H9 (cell line): ENCODE measurements at regions not wholly inside any gene's neighbourhood (a gene's known extent, or its start where the extent isn't known, plus 50 kb on each side); places are given as distances from the start of the nearest gene placed in this dataset.

Experiments used
- DNase-seq: peaks from one replicate; pipeline ENCODE4 v3.0.0-alpha.2; 2017
- H2AFZ ChIP-seq: one replicate; pipeline ENCODE4 v1.6.1; 2013; ENCODE audit warnings: mild to moderate bottlenecking, low read length, control low read depth, moderate library complexity
- H2AK5ac ChIP-seq: 2 replicates; pipeline ENCODE4 v1.6.1; 2013; ENCODE audit warnings: low read length, control low read depth, mixed read lengths; ENCODE audit not compliant: insufficient read length
- H2BK120ac ChIP-seq: one replicate; pipeline ENCODE4 v1.6.1; 2013; ENCODE audit warnings: low read depth, mild to moderate bottlenecking, low read length, control low read depth, inconsistent platforms; ENCODE audit not compliant: poor library complexity, severe bottlenecking
- H2BK12ac ChIP-seq: 2 replicates; pipeline ENCODE4 v1.6.1; 2013; ENCODE audit warnings: low read length, control low read depth, mixed read lengths, low read depth; ENCODE audit not compliant: insufficient read length
- H2BK15ac ChIP-seq: 2 replicates; pipeline ENCODE4 v1.6.1; 2013; ENCODE audit warnings: low read depth, low read length, control low read depth
- H2BK20ac ChIP-seq: one replicate; pipeline ENCODE4 v1.6.1; 2013; ENCODE audit warnings: low read depth, mild to moderate bottlenecking, low read length, control low read depth, inconsistent platforms; ENCODE audit not compliant: poor library complexity, severe bottlenecking
- H2BK5ac ChIP-seq: 2 replicates; pipeline ENCODE4 v1.6.1; 2013; ENCODE audit warnings: low read length, control low read depth, mixed read lengths; ENCODE audit not compliant: insufficient read length
- H3K14ac ChIP-seq: 2 replicates; pipeline ENCODE4 v1.6.1; 2013; ENCODE audit warnings: low read length, control low read depth; ENCODE audit not compliant: insufficient read depth
- H3K18ac ChIP-seq: 2 replicates; pipeline ENCODE4 v1.6.1; 2013; ENCODE audit warnings: low read depth, mild to moderate bottlenecking, mixed read lengths, low read length, control low read depth; ENCODE audit not compliant: insufficient read length
- H3K23ac ChIP-seq: 2 replicates; pipeline ENCODE4 v1.6.1; 2013; ENCODE audit warnings: low read length, control low read depth, mixed read lengths, low read depth; ENCODE audit not compliant: insufficient read length
- H3K23me2 ChIP-seq: 2 replicates; pipeline ENCODE4 v1.6.1; 2013; ENCODE audit warnings: low read depth, mild to moderate bottlenecking, mixed read lengths, low read length, control low read depth; ENCODE audit not compliant: insufficient read length, poor library complexity, severe bottlenecking
- H3K27ac ChIP-seq: 2 replicates; pipeline ENCODE4 v1.5.1; 2013; ENCODE audit warnings: low read length, control low read depth, mixed read lengths, low read depth; ENCODE audit not compliant: insufficient read length
- H3K27me3 ChIP-seq: 2 replicates; pipeline ENCODE4 v1.6.1; 2013; ENCODE audit warnings: low read length, control low read depth, inconsistent platforms; ENCODE audit not compliant: insufficient read depth
- H3K4ac ChIP-seq: 2 replicates; pipeline ENCODE4 v1.6.1; 2013; ENCODE audit warnings: low read depth, mild to moderate bottlenecking, control low read depth, inconsistent platforms, low read length, moderate library complexity
- H3K4me1 ChIP-seq: 2 replicates; pipeline ENCODE4 v1.6.1; 2013; ENCODE audit warnings: low read length, control low read depth, inconsistent platforms; ENCODE audit not compliant: insufficient read depth
- H3K4me2 ChIP-seq: 2 replicates; pipeline ENCODE4 v1.6.1; 2013; ENCODE audit warnings: low read length, control low read depth, mixed read lengths; ENCODE audit not compliant: insufficient read length, insufficient read depth
- H3K56ac ChIP-seq: 2 replicates; pipeline ENCODE4 v1.6.1; 2013; ENCODE audit warnings: low read depth, mild to moderate bottlenecking, mixed read lengths, low read length, control low read depth; ENCODE audit not compliant: insufficient read length
- H3K79me1 ChIP-seq: 2 replicates; pipeline ENCODE4 v1.6.1; 2013; ENCODE audit warnings: low read depth, mild to moderate bottlenecking, moderate library complexity, low read length, control low read depth, inconsistent platforms; ENCODE audit not compliant: insufficient read depth, poor library complexity, severe bottlenecking
- H3K79me2 ChIP-seq: 2 replicates; pipeline ENCODE4 v1.6.1; 2013; ENCODE audit warnings: low read length, control low read depth, inconsistent platforms; ENCODE audit not compliant: insufficient read depth
- H3K9ac ChIP-seq: 2 replicates; pipeline ENCODE4 v1.6.1; 2013; ENCODE audit warnings: low read length, control low read depth, mixed read lengths; ENCODE audit not compliant: insufficient read length; ENCODE audit errors: extremely low read depth
- H3K9me3 ChIP-seq: one replicate; pipeline ENCODE4 v1.6.1; 2013; ENCODE audit warnings: low read depth, low read length, inconsistent platforms; ENCODE audit not compliant: control insufficient read depth
- H3T11ph ChIP-seq: one replicate; pipeline ENCODE4 v1.6.1; 2013; ENCODE audit warnings: mild to moderate bottlenecking, low read length, control low read depth, inconsistent platforms
- H4K20me1 ChIP-seq: one replicate; pipeline ENCODE4 v1.6.1; 2013; ENCODE audit not compliant: control insufficient read depth, insufficient read length, insufficient read depth
- H4K5ac ChIP-seq: 2 replicates; pipeline ENCODE4 v1.6.1; 2013; ENCODE audit warnings: low read depth, mild to moderate bottlenecking, mixed read lengths, low read length, control low read depth; ENCODE audit not compliant: insufficient read length
- H4K8ac ChIP-seq: replicated peaks from 2 replicates; pipeline ENCODE4 v1.6.1; 2013; ENCODE audit warnings: low read length, control low read depth, mixed read lengths, low read depth; ENCODE audit not compliant: insufficient read length
- H4K91ac ChIP-seq: 2 replicates; pipeline ENCODE4 v1.6.1; 2013; ENCODE audit warnings: low read depth, mild to moderate bottlenecking, moderate library complexity, mixed read lengths, low read length, control low read depth; ENCODE audit not compliant: insufficient read length
- H3K27ac Mint-ChIP-seq, 3 experiments: 2 replicates in 2 of 3; 3 replicates in 1 of 3; pipeline ENCODE4 v1.8.0; 2020 to 2021; ENCODE audit warnings: mixed read lengths in 3 of 3, mild to moderate bottlenecking in 1 of 3, moderate library complexity in 1 of 3
- H3K27me3 Mint-ChIP-seq: 2 replicates; pipeline ENCODE4 v1.8.0; 2021; ENCODE audit warnings: low read depth, mild to moderate bottlenecking, moderate library complexity, mixed read lengths
- H3K36me3 Mint-ChIP-seq, 3 experiments: 2 replicates in 2 of 3; 3 replicates in 1 of 3; pipeline ENCODE4 v1.8.0; 2020 to 2021; ENCODE audit warnings: low read depth in 3 of 3, mixed read lengths in 3 of 3; ENCODE audit not compliant: insufficient read depth in 1 of 3
- H3K4me1 Mint-ChIP-seq, 2 experiments: 2 replicates each; pipeline ENCODE4 v1.8.0; 2020; ENCODE audit warnings: mixed read lengths in 2 of 2
- H3K4me3 Mint-ChIP-seq, 2 experiments: 2 replicates in 1 of 2; 3 replicates in 1 of 2; pipeline ENCODE4 v1.8.0; 2020 to 2021; ENCODE audit warnings: mild to moderate bottlenecking in 2 of 2, mixed read lengths in 2 of 2, moderate library complexity in 1 of 2
- H3K9me3 Mint-ChIP-seq, 2 experiments: 2 replicates in 1 of 2; 3 replicates in 1 of 2; pipeline ENCODE4 v1.8.0; 2020; ENCODE audit warnings: mild to moderate bottlenecking in 2 of 2, mixed read lengths in 2 of 2, moderate library complexity in 1 of 2
- WGBS: extraction: QIAGEN DNeasy Blood & Tissue Kit; methylation state at CpG from one replicate; pipeline ENCODE4 v1.1.7; 2013; ENCODE audit warnings: missing lambda C conversion rate, low lambda C conversion rate, mixed read lengths; ENCODE audit not compliant: insufficient read length; ENCODE audit errors: extremely low coverage; 5-methylcytosine and 5-hydroxymethylcytosine counted together
- TF ChIP-seq, protein P1 (sequence below): fragments of 200-600 bp; sonication (generic); conservative IDR thresholded peaks from 3 replicates; pipeline ENCODE4 v1.8.0; 2021; ENCODE audit warnings: antibody characterized with exemption, mild to moderate bottlenecking

DNA sequence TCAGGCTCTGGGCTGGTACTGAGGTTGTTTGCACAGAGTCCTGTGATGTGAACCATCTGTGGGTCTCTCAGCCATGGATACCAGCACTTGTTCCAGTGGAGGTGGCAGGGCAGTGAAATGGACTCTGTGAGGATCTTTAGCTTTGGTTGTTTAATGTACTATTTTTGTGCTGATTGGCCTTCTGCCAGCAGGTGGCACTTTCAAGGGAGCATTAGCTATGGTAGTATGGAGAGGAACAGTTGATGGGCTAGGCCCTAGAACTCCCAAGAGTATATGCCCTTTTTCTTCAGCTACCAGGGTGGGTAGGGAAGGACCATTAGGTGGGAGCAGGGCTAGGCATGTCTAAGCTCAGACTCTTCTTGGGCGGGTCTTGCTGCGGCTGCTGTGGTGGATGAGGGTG, 257.0 kb upstream of the GYPC start:
- H2BK15ac ChIP-seq, result no peak overlapping the region
- H3K4me3 Mint-ChIP-seq, result no peak overlapping the region
- no peak overlapping the region for H3T11ph ChIP-seq
- H2BK5ac ChIP-seq, result no peak overlapping the region
- no peak overlapping the region for H3K14ac ChIP-seq
- TF ChIP-seq, protein P1, sequence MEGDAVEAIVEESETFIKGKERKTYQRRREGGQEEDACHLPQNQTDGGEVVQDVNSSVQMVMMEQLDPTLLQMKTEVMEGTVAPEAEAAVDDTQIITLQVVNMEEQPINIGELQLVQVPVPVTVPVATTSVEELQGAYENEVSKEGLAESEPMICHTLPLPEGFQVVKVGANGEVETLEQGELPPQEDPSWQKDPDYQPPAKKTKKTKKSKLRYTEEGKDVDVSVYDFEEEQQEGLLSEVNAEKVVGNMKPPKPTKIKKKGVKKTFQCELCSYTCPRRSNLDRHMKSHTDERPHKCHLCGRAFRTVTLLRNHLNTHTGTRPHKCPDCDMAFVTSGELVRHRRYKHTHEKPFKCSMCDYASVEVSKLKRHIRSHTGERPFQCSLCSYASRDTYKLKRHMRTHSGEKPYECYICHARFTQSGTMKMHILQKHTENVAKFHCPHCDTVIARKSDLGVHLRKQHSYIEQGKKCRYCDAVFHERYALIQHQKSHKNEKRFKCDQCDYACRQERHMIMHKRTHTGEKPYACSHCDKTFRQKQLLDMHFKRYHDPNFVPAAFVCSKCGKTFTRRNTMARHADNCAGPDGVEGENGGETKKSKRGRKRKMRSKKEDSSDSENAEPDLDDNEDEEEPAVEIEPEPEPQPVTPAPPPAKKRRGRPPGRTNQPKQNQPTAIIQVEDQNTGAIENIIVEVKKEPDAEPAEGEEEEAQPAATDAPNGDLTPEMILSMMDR, result peak; percentile 46; the same call in 2 of the 3 replicates
- H3K18ac ChIP-seq, result no peak overlapping the region
- H3K4me1 ChIP-seq, result no peaks in the 10 kb centered on the region
- H3K4ac ChIP-seq, result no peak overlapping the region
- H3K27ac Mint-ChIP-seq, result no peak overlapping the region; a peak in 1 of 7 replicates
- no peak overlapping the region for H4K8ac ChIP-seq
- no peaks in the 10 kb centered on the region for H3K27me3 ChIP-seq
- H3K23ac ChIP-seq, result no peak overlapping the region
- no peak overlapping the region for H3K4me2 ChIP-seq
- no peaks in the 10 kb centered on the region for H3K79me1 ChIP-seq
- H2BK120ac ChIP-seq, result no peak overlapping the region
- H3K9me3 ChIP-seq, result no peaks in the 10 kb centered on the region
- no peak overlapping the region for H3K27ac ChIP-seq
- H3K23me2 ChIP-seq, result no peaks in the 10 kb centered on the region
- no peak overlapping the region for H2AK5ac ChIP-seq
- H3K4me1 Mint-ChIP-seq, result no peaks in the 10 kb centered on the region
- H4K5ac ChIP-seq, result no peak overlapping the region
- H4K20me1 ChIP-seq, result no peaks in the 10 kb centered on the region
- H3K9me3 Mint-ChIP-seq, result peaks cover 0 to 7% of the 10 kb centered on the region in 2 experiments; a peak in 1 of 5 replicates
- no peak overlapping the region for H2AFZ ChIP-seq
- H3K27me3 Mint-ChIP-seq, result no peaks in the 10 kb centered on the region; the same call in 1 of the 2 replicates
- no peak overlapping the region for H2BK12ac ChIP-seq
- H3K79me2 ChIP-seq, result no peaks in the 10 kb centered on the region
- H2BK20ac ChIP-seq, result no peak overlapping the region
- DNase-seq, result no peak
- H3K56ac ChIP-seq, result no peak overlapping the region
- WGBS, result no CpG with 5 or more reads among the region's 2 CpGs
- no peak overlapping the region for H3K9ac ChIP-seq
- no peak overlapping the region for H4K91ac ChIP-seq
- peaks cover 0 to 11% (median 0%) of the 10 kb centered on the region in 3 experiments; a peak in 3 of 7 replicates for H3K36me3 Mint-ChIP-seq
